ENCODE measurements at regions not wholly inside any gene's neighbourhood (a gene's known extent, or its start where the extent isn't known, plus 50 kb on each side); places are given as distances from the start of the nearest gene placed in this dataset.
"Not testable (repeated sequence)": the region's sequence is repeated elsewhere in the genome, so short reads cannot be mapped to it uniquely, and the experiment has no call there.

DNA sequence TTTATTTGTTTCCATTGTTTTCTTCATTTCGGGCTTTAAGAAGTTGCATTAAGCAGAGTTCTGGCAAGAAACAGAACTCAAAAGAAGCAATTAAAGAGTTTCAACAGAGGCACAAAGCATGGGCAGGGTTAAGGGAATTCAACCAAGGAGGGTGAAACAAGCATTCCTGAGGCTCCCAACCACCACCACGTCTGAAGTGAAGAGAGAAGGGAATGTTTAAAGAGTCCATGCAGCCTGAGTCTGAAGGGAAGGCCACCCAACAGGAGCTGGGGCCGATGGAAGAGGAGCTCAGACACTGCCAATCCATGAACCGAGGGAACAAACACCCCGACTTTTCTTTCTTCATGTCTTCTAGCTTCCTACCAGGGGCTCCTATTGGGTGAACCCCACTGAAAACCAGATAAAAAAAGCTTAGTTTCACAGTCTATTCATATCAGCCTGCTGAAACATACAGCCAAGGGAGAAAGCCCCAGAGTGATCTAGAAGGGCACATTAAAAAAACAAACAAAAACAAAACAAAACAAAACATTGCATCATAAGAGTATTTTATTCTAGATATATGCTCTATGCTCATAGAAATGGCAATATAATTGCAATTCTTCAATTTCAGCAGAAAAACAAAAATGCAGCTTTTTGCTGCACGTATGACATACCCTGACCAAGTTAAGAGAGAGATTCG, 592.1 kb downstream of the TTLL7 start:
- TF ChIP-seq CTCF, POLR2A (IDR thresholded peaks at IDR 0.05): not testable (repeated sequence)
